Fibroblast of mammary gland (primary cell): ENCODE measurements at regions not wholly inside any gene's neighbourhood (a gene's known extent, or its start where the extent isn't known, plus 50 kb on each side); places are given as distances from the start of the nearest gene placed in this dataset.
A peak's percentile ranks its signal among the peaks of the same experiment; 100 is the strongest.

Experiments
- DNase-seq: peaks from one replicate; pipeline ENCODE4 v3.0.0-alpha.2; 2010; ENCODE audit warnings: low read depth
- H3K4me3 ChIP-seq: 2 replicates; pipeline ENCODE4 v1.5.1; 2011; ENCODE audit warnings: low read depth, mild to moderate bottlenecking, low read length, moderate library complexity; ENCODE audit not compliant: control insufficient read depth
- CTCF ChIP-seq: conservative IDR thresholded peaks from 2 replicates; pipeline ENCODE4 v1.5.1; 2011; ENCODE audit warnings: low read depth, low read length, inconsistent platforms; ENCODE audit not compliant: control insufficient read depth, insufficient read depth

GRCh38 chr6:113104951-113105350 is 752.2 kb upstream of the MARCKS start:
- TF ChIP-seq CTCF = no peak
- H3K4me3 ChIP-seq = no peak overlapping the region
- no peak for DNase-seq

GRCh38 chr6:113110211-113110610 is 746.9 kb upstream of the MARCKS start:
- DNase-seq = no peak
- H3K4me3 ChIP-seq = no peak overlapping the region
- TF ChIP-seq CTCF = no peak

GRCh38 chr6:113111550-113111949 is 745.6 kb upstream of the MARCKS start:
- TF ChIP-seq CTCF = no peak
- H3K4me3 ChIP-seq = no peak overlapping the region
- no peak for DNase-seq

GRCh38 chr6:113112086-113112485 is 745.1 kb upstream of the MARCKS start:
- H3K4me3 ChIP-seq = no peak overlapping the region
- TF ChIP-seq CTCF = no peak
- no peak for DNase-seq

GRCh38 chr6:113115196-113115595 is 741.9 kb upstream of the MARCKS start:
- TF ChIP-seq CTCF = no peak
- H3K4me3 ChIP-seq = no peak overlapping the region
- no peak for DNase-seq

GRCh38 chr6:113120224-113120581 is 736.9 kb upstream of the MARCKS start:
- TF ChIP-seq CTCF = no peak
- peak; percentile 96 for DNase-seq
- H3K4me3 ChIP-seq = no peak overlapping the region

- peak; percentile 88 for DNase-seq
- no peak for TF ChIP-seq CTCF
- no peak overlapping the region for H3K4me3 ChIP-seq
These were observed 736.4 kb upstream of the MARCKS start for GRCh38 chr6:113120582-113121285.
